ENCODE measurements at regions not wholly inside any gene's neighbourhood (a gene's known extent, or its start where the extent isn't known, plus 50 kb on each side); places are given as distances from the start of the nearest gene placed in this dataset.

GRCh38 chr5:72613515-72613914 lies 106.3 kb upstream of the ZNF366 start:
- TF ChIP-seq, protein P1, sequence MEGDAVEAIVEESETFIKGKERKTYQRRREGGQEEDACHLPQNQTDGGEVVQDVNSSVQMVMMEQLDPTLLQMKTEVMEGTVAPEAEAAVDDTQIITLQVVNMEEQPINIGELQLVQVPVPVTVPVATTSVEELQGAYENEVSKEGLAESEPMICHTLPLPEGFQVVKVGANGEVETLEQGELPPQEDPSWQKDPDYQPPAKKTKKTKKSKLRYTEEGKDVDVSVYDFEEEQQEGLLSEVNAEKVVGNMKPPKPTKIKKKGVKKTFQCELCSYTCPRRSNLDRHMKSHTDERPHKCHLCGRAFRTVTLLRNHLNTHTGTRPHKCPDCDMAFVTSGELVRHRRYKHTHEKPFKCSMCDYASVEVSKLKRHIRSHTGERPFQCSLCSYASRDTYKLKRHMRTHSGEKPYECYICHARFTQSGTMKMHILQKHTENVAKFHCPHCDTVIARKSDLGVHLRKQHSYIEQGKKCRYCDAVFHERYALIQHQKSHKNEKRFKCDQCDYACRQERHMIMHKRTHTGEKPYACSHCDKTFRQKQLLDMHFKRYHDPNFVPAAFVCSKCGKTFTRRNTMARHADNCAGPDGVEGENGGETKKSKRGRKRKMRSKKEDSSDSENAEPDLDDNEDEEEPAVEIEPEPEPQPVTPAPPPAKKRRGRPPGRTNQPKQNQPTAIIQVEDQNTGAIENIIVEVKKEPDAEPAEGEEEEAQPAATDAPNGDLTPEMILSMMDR (conservative IDR thresholded peaks at IDR 0.05; ENCODE audit: low read depth, low read length), result no peak
- TF ChIP-seq EZH2 (IDR thresholded peaks at IDR 0.05; ENCODE audit: low read length, unreplicated experiment), result no peak
- no peak for TF ChIP-seq EZH2phosphoT487 (IDR thresholded peaks at IDR 0.05; ENCODE audit: borderline replicate concordance, low read length)

All from PC-3 (cell line).